Neutrophil (primary cell): ENCODE measurements at regions not wholly inside any gene's neighbourhood (a gene's known extent, or its start where the extent isn't known, plus 50 kb on each side); places are given as distances from the start of the nearest gene placed in this dataset.

Source experiments
- H3K27ac ChIP-seq: fragments of 200-600 bp; sonication (generic); 2 replicates; pipeline ENCODE4 v1.5.1; 2016; ENCODE audit warnings: mild to moderate bottlenecking, moderate library complexity
- H3K27me3 ChIP-seq: fragments of 200-600 bp; sonication (generic); 2 replicates; pipeline ENCODE4 v1.6.0; 2016; ENCODE audit warnings: mild to moderate bottlenecking
- H3K36me3 ChIP-seq: fragments of 200-600 bp; sonication (generic); 2 replicates; pipeline ENCODE4 v1.5.1; 2017
- H3K4me1 ChIP-seq, 2 experiments: fragments of 200-600 bp in 1 of 2; sonication (generic) in 1 of 2; 1 replicate in 1 of 2; 2 replicates in 1 of 2; pipeline versions ENCODE4 v1.5.1 to v1.6.1; 2013 to 2016; ENCODE audit warnings: low read depth in 1 of 2, low read length in 1 of 2, mild to moderate bottlenecking in 1 of 2, moderate library complexity in 1 of 2; ENCODE audit not compliant: control insufficient read depth in 1 of 2, insufficient read depth in 1 of 2
- H3K4me3 ChIP-seq, 2 experiments: fragments of 200-600 bp in 1 of 2; sonication (generic) in 1 of 2; 1 replicate in 1 of 2; 2 replicates in 1 of 2; pipeline ENCODE4 v1.5.1; 2013 to 2016; ENCODE audit warnings: low read depth in 1 of 2, low read length in 1 of 2, mild to moderate bottlenecking in 1 of 2, moderate library complexity in 1 of 2
- H3K9me3 ChIP-seq: fragments of 200-600 bp; sonication (generic); 2 replicates; pipeline ENCODE4 v1.5.1; 2016
- TF ChIP-seq, protein P1 (sequence below): fragments of 200-600 bp; sonication (generic); IDR thresholded peaks from 2 replicates; pipeline ENCODE4 v1.5.1; 2016; ENCODE audit warnings: antibody characterized with exemption

- Histone ChIP-seq H3K27me3 (no peaks in the 10 kb centered on the region), H3K27ac (no peak overlapping the region), H3K4me1 (no peaks in the 10 kb centered on the region), H3K4me3 (no peak overlapping the region), H3K9me3 (no peaks in the 10 kb centered on the region), H3K36me3 (no peaks in the 10 kb centered on the region)
- TF ChIP-seq, protein P1, sequence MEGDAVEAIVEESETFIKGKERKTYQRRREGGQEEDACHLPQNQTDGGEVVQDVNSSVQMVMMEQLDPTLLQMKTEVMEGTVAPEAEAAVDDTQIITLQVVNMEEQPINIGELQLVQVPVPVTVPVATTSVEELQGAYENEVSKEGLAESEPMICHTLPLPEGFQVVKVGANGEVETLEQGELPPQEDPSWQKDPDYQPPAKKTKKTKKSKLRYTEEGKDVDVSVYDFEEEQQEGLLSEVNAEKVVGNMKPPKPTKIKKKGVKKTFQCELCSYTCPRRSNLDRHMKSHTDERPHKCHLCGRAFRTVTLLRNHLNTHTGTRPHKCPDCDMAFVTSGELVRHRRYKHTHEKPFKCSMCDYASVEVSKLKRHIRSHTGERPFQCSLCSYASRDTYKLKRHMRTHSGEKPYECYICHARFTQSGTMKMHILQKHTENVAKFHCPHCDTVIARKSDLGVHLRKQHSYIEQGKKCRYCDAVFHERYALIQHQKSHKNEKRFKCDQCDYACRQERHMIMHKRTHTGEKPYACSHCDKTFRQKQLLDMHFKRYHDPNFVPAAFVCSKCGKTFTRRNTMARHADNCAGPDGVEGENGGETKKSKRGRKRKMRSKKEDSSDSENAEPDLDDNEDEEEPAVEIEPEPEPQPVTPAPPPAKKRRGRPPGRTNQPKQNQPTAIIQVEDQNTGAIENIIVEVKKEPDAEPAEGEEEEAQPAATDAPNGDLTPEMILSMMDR, result no peak
These were observed 87.9 kb upstream of the TRIO start for GRCh38 chr5:14054965-14055963.

- Histone ChIP-seq H3K4me1 (no peaks in the 10 kb centered on the region), H3K9me3 (no peaks in the 10 kb centered on the region), H3K36me3 (no peaks in the 10 kb centered on the region), H3K27ac (no peak overlapping the region), H3K27me3 (no peaks in the 10 kb centered on the region), H3K4me3 (no peak overlapping the region)
- TF ChIP-seq, protein P1, result no peak
These were observed 88.9 kb upstream of the TRIO start for GRCh38 chr5:14054111-14054854.

GRCh38 chr5:14050821-14051220, 92.3 kb upstream of the TRIO start:
- Histone ChIP-seq H3K27me3 (no peaks in the 10 kb centered on the region), H3K4me3 (no peak overlapping the region), H3K4me1 (no peaks in the 10 kb centered on the region), H3K27ac (no peak overlapping the region), H3K9me3 (no peaks in the 10 kb centered on the region), H3K36me3 (no peaks in the 10 kb centered on the region)
- TF ChIP-seq, protein P1, result no peak

DNA sequence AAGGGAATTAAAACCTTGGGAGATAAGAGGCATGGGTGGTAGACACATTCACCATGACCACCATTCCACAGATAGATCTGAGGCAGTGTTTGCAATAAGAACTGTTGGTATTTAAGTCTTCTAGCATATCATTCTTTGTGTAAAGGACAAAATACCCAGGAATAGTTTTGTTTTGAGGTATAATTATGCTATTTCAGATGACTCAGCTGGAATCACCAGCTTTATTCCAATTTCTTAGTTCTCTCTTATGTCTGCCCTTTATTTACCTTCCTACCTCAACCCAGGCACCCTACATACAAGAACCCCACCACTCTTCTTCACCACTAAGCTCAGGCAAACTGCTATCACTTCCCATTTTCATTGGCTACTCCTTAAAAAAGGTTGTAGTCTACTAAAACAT, 94.7 kb upstream of the TRIO start:
- H3K4me3 ChIP-seq, result no peak overlapping the region

GRCh38 chr5:14041528-14042192, 97.2 kb upstream of the DNAH5 start:
- peaks cover 11% of the 10 kb centered on the region for H3K27me3 ChIP-seq
- no peaks in the 10 kb centered on the region for H3K36me3 ChIP-seq
- H3K27ac ChIP-seq, result no peak overlapping the region
- TF ChIP-seq, protein P1, result no peak
- H3K4me3 ChIP-seq, result no peak overlapping the region
- H3K4me1 ChIP-seq, result no peaks in the 10 kb centered on the region
- H3K9me3 ChIP-seq, result no peaks in the 10 kb centered on the region

More for the DNA sequence above, 94.7 kb upstream of the TRIO start:
- TF ChIP-seq, protein P1, result no peak
- Histone ChIP-seq H3K27me3 (no peaks in the 10 kb centered on the region), H3K9me3 (no peaks in the 10 kb centered on the region), H3K4me1 (no peaks in the 10 kb centered on the region), H3K36me3 (no peaks in the 10 kb centered on the region), H3K27ac (no peak overlapping the region)
